Activated CD8-positive, alpha-beta T cell treated with anti-CD3 and anti-CD28 coated beads for 36 hours (primary cell): ENCODE measurements at regions not wholly inside any gene's neighbourhood (a gene's known extent, or its start where the extent isn't known, plus 50 kb on each side); places are given as distances from the start of the nearest gene placed in this dataset.

Source experiments
- ATAC-seq: fragments of 200-7000 bp; cut with Tn5 transposase; one replicate; pipeline ENCODE4 v1.10.0; 2021; ENCODE audit warnings: mild to moderate bottlenecking, moderate library complexity
- CTCF ChIA-PET: fragments of 350-600 bp; sonication (Branson Sonifier 250); formaldehyde crosslinking; loops from one replicate; lab custom pipeline; 2021; ENCODE audit warnings: antibody characterized with exemption; lab: Charles Lee
- POLR2A ChIA-PET: fragments of 350-600 bp; sonication (Branson Sonifier 250); formaldehyde crosslinking; loops from one replicate; lab custom pipeline; 2021; ENCODE audit warnings: antibody characterized with exemption; lab: Charles Lee
- DNase-seq: peaks from one replicate; pipeline ENCODE4 v3.0.0-alpha.2; 2020
- H3K27ac Mint-ChIP-seq: one replicate; pipeline ENCODE4 v1.8.0; 2021; ENCODE audit warnings: mild to moderate bottlenecking, mixed read lengths
- H3K27me3 Mint-ChIP-seq: one replicate; pipeline ENCODE4 v1.8.0; 2021; ENCODE audit warnings: mixed read lengths
- H3K36me3 Mint-ChIP-seq: one replicate; pipeline ENCODE4 v1.8.0; 2021; ENCODE audit warnings: low read depth, mixed read lengths
- H3K4me1 Mint-ChIP-seq: one replicate; pipeline ENCODE4 v1.8.0; 2021; ENCODE audit warnings: low read depth, mixed read lengths
- H3K4me3 Mint-ChIP-seq: one replicate; pipeline ENCODE4 v1.8.0; 2021; ENCODE audit warnings: mild to moderate bottlenecking, moderate library complexity, mixed read lengths
- H3K9me3 Mint-ChIP-seq: one replicate; pipeline ENCODE4 v1.8.0; 2021; ENCODE audit warnings: mixed read lengths
- intact Hi-C: fragments of 100-400 bp; cut with micrococcal nuclease; formaldehyde crosslinking; loops from one replicate; pipeline ENCODE4 v1.10.0; 2022
- TF ChIP-seq, protein P1 (sequence below): fragments of 200-600 bp; IDR thresholded peaks from one replicate; pipeline ENCODE4 v1.8.0; 2022; ENCODE audit warnings: antibody characterized with exemption, mild to moderate bottlenecking

DNA sequence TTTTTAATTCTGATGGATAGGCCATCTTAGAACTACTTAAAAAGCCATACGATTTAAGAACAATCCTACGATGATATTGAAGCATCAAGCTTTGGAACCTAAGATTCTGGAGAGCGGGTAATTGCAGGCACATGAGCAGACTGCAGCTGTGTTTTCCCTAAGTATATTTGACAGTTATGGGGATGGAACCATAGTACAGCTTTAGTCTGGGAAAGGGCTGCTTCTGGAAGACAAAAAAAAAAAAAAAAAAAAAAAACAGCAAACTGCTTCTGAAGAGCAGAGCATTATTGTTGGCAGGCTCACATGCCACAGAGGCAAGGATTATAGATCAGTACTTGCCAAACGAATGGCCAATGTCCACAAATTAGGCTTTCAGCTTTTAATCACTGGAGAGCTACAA lies 1618.7 kb downstream of the AMY1C start:
- ATAC-seq (no peak), DNase-seq (no peak)
- no peaks in the 10 kb centered on the region for H3K27me3 Mint-ChIP-seq
- no peaks in the 10 kb centered on the region for H3K36me3 Mint-ChIP-seq
- TF ChIP-seq, protein P1, sequence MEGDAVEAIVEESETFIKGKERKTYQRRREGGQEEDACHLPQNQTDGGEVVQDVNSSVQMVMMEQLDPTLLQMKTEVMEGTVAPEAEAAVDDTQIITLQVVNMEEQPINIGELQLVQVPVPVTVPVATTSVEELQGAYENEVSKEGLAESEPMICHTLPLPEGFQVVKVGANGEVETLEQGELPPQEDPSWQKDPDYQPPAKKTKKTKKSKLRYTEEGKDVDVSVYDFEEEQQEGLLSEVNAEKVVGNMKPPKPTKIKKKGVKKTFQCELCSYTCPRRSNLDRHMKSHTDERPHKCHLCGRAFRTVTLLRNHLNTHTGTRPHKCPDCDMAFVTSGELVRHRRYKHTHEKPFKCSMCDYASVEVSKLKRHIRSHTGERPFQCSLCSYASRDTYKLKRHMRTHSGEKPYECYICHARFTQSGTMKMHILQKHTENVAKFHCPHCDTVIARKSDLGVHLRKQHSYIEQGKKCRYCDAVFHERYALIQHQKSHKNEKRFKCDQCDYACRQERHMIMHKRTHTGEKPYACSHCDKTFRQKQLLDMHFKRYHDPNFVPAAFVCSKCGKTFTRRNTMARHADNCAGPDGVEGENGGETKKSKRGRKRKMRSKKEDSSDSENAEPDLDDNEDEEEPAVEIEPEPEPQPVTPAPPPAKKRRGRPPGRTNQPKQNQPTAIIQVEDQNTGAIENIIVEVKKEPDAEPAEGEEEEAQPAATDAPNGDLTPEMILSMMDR, result no peak
- ChIA-PET CTCF (no interaction called here), POLR2A (no interaction called here)
- no peak overlapping the region for H3K27ac Mint-ChIP-seq
- H3K9me3 Mint-ChIP-seq, result peaks cover 6% of the 10 kb centered on the region
- H3K4me3 Mint-ChIP-seq, result no peak overlapping the region
- intact Hi-C loops, result no loop called here
- H3K4me1 Mint-ChIP-seq, result no peaks in the 10 kb centered on the region

DNA sequence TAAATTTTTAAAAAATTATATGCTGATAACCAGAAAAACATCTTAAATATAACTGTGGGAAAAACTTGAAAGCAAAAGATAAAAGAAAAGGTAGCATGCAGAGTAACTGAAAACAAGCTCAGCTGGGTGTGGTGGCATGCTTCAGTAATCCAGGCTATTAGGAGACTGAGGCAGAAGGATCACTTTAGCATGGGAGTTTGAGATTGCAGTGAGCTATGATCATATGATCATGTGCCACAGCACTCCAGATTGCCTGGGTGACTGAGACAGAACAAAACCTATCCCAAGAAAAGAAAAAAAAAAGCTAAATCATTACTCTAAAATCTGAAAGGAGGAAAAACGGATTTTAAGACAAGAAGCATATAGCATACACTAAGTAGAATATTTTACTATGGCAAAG lies 1624.0 kb downstream of the AMY1C start:
- no peak for DNase-seq
- no peaks in the 10 kb centered on the region for H3K4me1 Mint-ChIP-seq
- POLR2A ChIA-PET, result no interaction called here

DNA sequence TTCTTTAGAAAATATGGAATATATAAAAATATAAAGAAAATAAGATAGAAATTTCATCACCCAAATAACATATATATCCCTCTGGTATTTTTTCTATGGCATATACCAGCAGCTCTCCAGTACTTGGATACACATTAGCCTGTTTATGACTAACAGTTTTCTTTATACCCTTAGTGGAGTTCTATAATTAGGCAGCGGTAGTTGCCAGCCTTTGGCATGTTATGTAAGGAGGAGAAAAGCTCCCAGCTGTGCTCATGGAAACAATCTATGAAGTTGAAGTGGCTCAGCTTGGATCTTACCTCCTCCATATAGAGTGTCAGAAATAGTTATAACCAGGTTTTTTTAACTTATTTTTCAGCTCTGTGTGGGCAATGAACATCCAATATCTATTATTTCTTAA lies 1636.8 kb downstream of the AMY1C start:
- intact Hi-C loops, result no loop called here
- no peaks in the 10 kb centered on the region for H3K36me3 Mint-ChIP-seq
- no peaks in the 10 kb centered on the region for H3K27me3 Mint-ChIP-seq
- ChIA-PET POLR2A (no interaction called here), CTCF (no interaction called here)
- DNase-seq (no peak), ATAC-seq (no peak)
- no peak overlapping the region for H3K4me3 Mint-ChIP-seq
- no peaks in the 10 kb centered on the region for H3K4me1 Mint-ChIP-seq
- H3K27ac Mint-ChIP-seq, result no peak overlapping the region
- TF ChIP-seq, protein P1, result no peak
- H3K9me3 Mint-ChIP-seq, result peaks cover 25% of the 10 kb centered on the region

More for the DNA sequence above, 1624.0 kb downstream of the AMY1C start:
- CTCF ChIA-PET, result no interaction called here
- TF ChIP-seq, protein P1, result no peak
- H3K27me3 Mint-ChIP-seq, result no peaks in the 10 kb centered on the region
- peaks cover 9% of the 10 kb centered on the region for H3K9me3 Mint-ChIP-seq
- intact Hi-C loops, result no loop called here
- no peak overlapping the region for H3K27ac Mint-ChIP-seq
- H3K4me3 Mint-ChIP-seq, result no peak overlapping the region
- ATAC-seq, result no peak
- no peaks in the 10 kb centered on the region for H3K36me3 Mint-ChIP-seq

DNA sequence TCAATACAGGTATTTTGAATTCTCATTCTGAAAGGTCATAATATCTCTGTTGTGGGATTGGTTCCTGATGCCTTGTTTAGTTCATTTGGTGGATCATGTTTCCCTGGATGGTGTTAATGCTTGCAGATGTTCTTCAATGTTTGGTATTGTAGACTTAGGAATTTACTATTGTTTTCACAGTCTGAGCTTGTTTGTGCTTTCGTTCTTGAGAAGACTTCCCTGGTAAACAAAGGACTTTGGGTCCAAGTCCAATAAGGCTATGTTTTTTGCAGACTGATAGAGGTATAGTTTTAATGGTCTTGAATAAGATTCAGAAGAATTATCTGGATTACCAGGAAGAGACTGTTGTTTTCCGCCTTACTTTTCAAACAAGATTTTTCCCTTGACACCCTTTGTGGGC lies 1646.3 kb downstream of the AMY1C start:
- TF ChIP-seq, protein P1, result no peak
- no peaks in the 10 kb centered on the region for H3K27me3 Mint-ChIP-seq
- no peaks in the 10 kb centered on the region for H3K36me3 Mint-ChIP-seq
- ATAC-seq, result no peak
- DNase-seq, result no peak
- ChIA-PET POLR2A (no interaction called here), CTCF (no interaction called here)
- H3K9me3 Mint-ChIP-seq, result peaks cover 21% of the 10 kb centered on the region
- no peak overlapping the region for H3K4me3 Mint-ChIP-seq
- H3K27ac Mint-ChIP-seq, result no peak overlapping the region
- intact Hi-C loops, result no loop called here
- no peaks in the 10 kb centered on the region for H3K4me1 Mint-ChIP-seq

DNA sequence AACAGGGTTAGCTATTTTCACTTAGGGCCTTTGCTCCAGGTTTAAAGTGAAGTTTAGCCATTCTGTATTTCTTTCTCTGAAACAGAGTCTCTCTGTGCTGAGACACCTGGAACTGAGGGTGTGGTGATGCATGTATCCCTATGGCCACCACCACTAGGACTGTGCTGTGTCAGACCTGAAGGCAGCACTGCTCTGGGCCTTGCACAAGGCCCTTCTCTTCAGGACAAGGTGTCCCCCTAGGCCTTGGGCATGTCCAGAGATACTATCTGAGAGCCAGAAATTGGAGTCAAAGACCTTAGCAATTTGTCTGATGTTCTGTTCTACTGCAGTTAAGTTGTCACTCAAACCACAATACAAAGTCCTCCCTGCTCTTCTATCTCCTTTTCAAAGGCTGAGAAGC lies 1649.2 kb downstream of the AMY1C start:
- no peak overlapping the region for H3K27ac Mint-ChIP-seq
- POLR2A ChIA-PET, result no interaction called here
- no peak for DNase-seq
- no peaks in the 10 kb centered on the region for H3K27me3 Mint-ChIP-seq
- ATAC-seq, result no peak
- no peaks in the 10 kb centered on the region for H3K4me1 Mint-ChIP-seq
- H3K36me3 Mint-ChIP-seq, result no peaks in the 10 kb centered on the region
- TF ChIP-seq, protein P1, result no peak
- peaks cover 15% of the 10 kb centered on the region for H3K9me3 Mint-ChIP-seq
- intact Hi-C loops, result no loop called here
- CTCF ChIA-PET, result no interaction called here
- no peak overlapping the region for H3K4me3 Mint-ChIP-seq
